Mucosa of descending colon (tissue), 3 donors: ENCODE measurements at regions not wholly inside any gene's neighbourhood (a gene's known extent, or its start where the extent isn't known, plus 50 kb on each side); places are given as distances from the start of the nearest gene placed in this dataset.

ENCODE experiments used
- ATAC-seq: fragments of 200-7000 bp; cut with Tn5 transposase; one replicate; pipeline ENCODE4 v1.9.1; 2020; ENCODE audit warnings: mild to moderate bottlenecking, moderate library complexity
- DNase-seq, 3 donors: peaks; one replicate each; pipeline ENCODE4 v3.0.0-alpha.2; 2020
- H3K36me3 ChIP-seq: fragments of 200-600 bp; one replicate; pipeline ENCODE4 v1.8.0; 2021; ENCODE audit warnings: low read depth, mild to moderate bottlenecking
- H3K4me1 ChIP-seq: fragments of 200-600 bp; one replicate; pipeline ENCODE4 v1.8.0; 2021; ENCODE audit warnings: low read depth, mild to moderate bottlenecking
- H3K4me3 ChIP-seq: fragments of 200-600 bp; one replicate; pipeline ENCODE4 v1.8.0; 2021; ENCODE audit warnings: mild to moderate bottlenecking
- H3K9me3 ChIP-seq: fragments of 200-600 bp; one replicate; pipeline ENCODE4 v1.8.0; 2021; ENCODE audit warnings: mild to moderate bottlenecking
- CTCF ChIP-seq: fragments of 200-600 bp; IDR thresholded peaks from one replicate; pipeline ENCODE4 v1.8.0; 2022; ENCODE audit warnings: antibody characterized with exemption, mild to moderate bottlenecking
- intact Hi-C, 2 donors: fragments of 100-400 bp; cut with DNase I in 1 of 2; cut with micrococcal nuclease in 1 of 2; formaldehyde crosslinking; loops; one replicate each; pipeline versions ENCODE4 v1.11.0 to v1.11.1; 2022; cut with DNase I, micrococcal nuclease
- donor health status: DM: no; HTN: no; CAD: no; lungs with moderate emphysema.
- donor health status: DM: no; HTN: no; CAD: no.
- donor health status: DM: no; HTN: yes; CAD: no.

DNA sequence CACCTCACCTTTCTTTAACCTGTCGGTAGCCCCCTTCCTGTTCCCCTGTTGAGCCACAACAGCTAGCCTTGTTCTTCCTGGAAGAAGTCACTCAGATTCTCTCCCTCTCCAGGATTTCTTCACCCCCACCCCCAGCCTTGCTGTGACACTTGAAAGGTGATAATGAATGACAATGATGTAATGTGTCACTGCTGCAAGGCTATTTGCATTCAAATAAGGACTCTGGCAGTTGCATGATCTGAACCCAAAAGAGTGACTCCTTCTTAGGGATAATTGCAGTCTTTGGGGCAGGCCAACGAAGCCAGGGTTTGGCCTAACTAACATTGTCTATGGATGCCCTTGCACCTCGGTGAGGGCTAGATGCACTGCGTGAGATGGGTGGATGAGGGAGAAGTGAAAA lies 154.4 kb upstream of the CLINT1 start:
- H3K4me1 ChIP-seq = peaks cover 6% of the 10 kb centered on the region
- no peaks in the 10 kb centered on the region for H3K36me3 ChIP-seq
- ATAC-seq (no peak), DNase-seq (no peak)
- intact Hi-C loops = no loop called here
- H3K9me3 ChIP-seq = no peaks in the 10 kb centered on the region
- no peak overlapping the region for H3K4me3 ChIP-seq
- no peak for TF ChIP-seq CTCF

- intact Hi-C loops = no loop called here
- H3K4me3 ChIP-seq = no peak overlapping the region
- no peaks in the 10 kb centered on the region for H3K4me1 ChIP-seq
- H3K9me3 ChIP-seq = no peaks in the 10 kb centered on the region
- TF ChIP-seq CTCF = no peak
- no peak for ATAC-seq
- no peak for DNase-seq
- H3K36me3 ChIP-seq = no peaks in the 10 kb centered on the region
Measured at GRCh38 chr5:158011422-158011821, 152.5 kb upstream of the CLINT1 start.

- no peak for TF ChIP-seq CTCF
- peaks cover 4% of the 10 kb centered on the region for H3K9me3 ChIP-seq
- intact Hi-C loops = no loop called here
- no peaks in the 10 kb centered on the region for H3K4me1 ChIP-seq
- DNase-seq (no peak), ATAC-seq (no peak)
- H3K36me3 ChIP-seq = no peaks in the 10 kb centered on the region
- H3K4me3 ChIP-seq = no peak overlapping the region
Measured at GRCh38 chr5:158010831-158011230, 151.9 kb upstream of the CLINT1 start.

DNA sequence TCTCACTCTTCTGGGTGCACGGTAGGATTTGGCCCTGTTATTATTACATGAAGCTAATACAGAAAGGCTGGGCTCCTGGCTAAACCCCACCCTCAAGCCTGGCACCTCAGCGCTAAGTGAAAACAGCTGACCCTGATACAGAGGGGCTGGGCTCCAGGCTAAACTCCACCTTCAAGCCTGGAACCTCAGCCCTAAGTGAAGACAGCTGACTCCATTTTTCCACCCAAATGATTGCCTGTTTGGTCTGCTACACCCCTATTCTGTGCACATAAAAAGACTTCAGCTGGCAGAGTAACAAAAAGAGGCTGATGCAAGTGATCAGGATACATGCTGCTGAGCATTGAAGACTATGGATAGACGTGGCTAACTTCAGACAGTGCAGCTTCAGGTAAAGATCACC lies 148.4 kb upstream of the CLINT1 start:
- ATAC-seq (no peak), DNase-seq (no peak)
- Histone ChIP-seq H3K4me3 (no peak overlapping the region), H3K9me3 (peaks cover 4% of the 10 kb centered on the region), H3K36me3 (no peaks in the 10 kb centered on the region), H3K4me1 (no peaks in the 10 kb centered on the region)
- intact Hi-C loops = no loop called here
- no peak for TF ChIP-seq CTCF

DNA sequence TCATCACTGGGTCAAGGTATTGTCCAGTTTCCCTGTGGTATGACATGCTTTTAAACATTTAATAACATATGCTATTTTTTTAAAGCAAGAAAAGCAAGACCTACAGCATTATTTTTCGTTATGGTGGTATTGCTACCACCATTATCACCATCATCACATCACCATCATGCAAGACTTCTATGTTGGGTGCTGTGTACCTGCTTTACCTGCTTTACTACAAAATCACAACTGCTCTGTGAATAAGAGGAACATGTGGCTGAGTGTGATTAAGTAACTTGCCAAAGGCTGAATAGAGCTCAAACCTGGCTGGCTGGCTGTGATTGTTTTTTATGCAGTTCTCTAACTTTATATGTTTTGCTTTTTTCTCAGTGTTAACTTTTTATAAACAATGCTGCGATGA lies 140.8 kb upstream of the CLINT1 start:
- ATAC-seq = no peak
- Histone ChIP-seq H3K36me3 (no peaks in the 10 kb centered on the region), H3K4me3 (no peak overlapping the region), H3K4me1 (no peaks in the 10 kb centered on the region), H3K9me3 (no peaks in the 10 kb centered on the region)
- DNase-seq = no peak
- no peak for TF ChIP-seq CTCF
- intact Hi-C loops = loop anchor here (5.0 kb wide), 1 partner anchor 182 kb away; no protein-coding TSS in a partner anchor

DNA sequence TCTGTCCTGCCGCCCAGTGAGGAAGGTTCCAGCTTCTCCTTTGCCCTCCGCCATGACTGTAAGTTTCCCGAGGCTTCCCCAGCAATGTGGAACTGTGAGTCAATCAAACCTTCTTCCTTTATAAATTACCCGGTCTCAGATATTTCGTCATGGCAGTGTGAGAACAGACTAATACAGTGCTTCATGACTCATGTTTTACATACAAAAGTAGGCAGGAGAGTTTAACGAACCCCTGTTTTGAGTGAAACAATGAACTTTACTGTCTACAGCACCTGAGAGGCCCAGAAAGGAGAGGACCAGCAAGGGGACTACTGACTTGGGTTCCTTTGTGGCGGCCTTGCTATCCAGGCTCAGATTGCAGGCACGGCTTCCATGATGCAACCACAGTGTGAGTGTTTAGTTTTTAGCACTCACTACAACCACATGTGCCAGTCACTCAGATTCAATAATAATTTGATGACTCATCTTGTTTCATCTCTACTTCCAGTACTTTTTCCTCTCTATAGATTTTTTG lies 139.1 kb upstream of the CLINT1 start:
- DNase-seq (no peak), ATAC-seq (no peak)
- no peak for TF ChIP-seq CTCF
- Histone ChIP-seq H3K4me3 (no peak overlapping the region), H3K9me3 (no peaks in the 10 kb centered on the region), H3K36me3 (no peaks in the 10 kb centered on the region), H3K4me1 (no peaks in the 10 kb centered on the region)
- intact Hi-C loops = loop anchor here (5.0 kb wide), 1 partner anchor 181 kb away; no protein-coding TSS in a partner anchor
